ENCODE measurements at regions not wholly inside any gene's neighbourhood (a gene's known extent, or its start where the extent isn't known, plus 50 kb on each side); places are given as distances from the start of the nearest gene placed in this dataset.
"Not testable (repeated sequence)": the region's sequence is repeated elsewhere in the genome, so short reads cannot be mapped to it uniquely, and the experiment has no call there.

GRCh38 chr4:130736436-130737185, 1640.7 kb downstream of the C4orf33 start:
- no peak for TF ChIP-seq CTCF (IDR thresholded peaks at IDR 0.05; ENCODE audit: insufficient read depth, low read depth, low read length, missing control alignments)
- no peak for DNase-seq (ENCODE audit: low read depth)
- H3K4me3 ChIP-seq (ENCODE audit: low read length) = no peak overlapping the region

- H3K4me3 ChIP-seq (ENCODE audit: low read length) = no peak overlapping the region
- TF ChIP-seq CTCF (IDR thresholded peaks at IDR 0.05; ENCODE audit: insufficient read depth, low read depth, low read length, missing control alignments) = no peak
- DNase-seq (ENCODE audit: low read depth) = no peak
These were observed 1642.3 kb downstream of the C4orf33 start for GRCh38 chr4:130738233-130738632.

GRCh38 chr4:130747842-130748241, 1651.9 kb downstream of the C4orf33 start:
- peak; percentile 5 for DNase-seq (ENCODE audit: low read depth)

GRCh38 chr4:130753926-130754325, 1658.0 kb downstream of the C4orf33 start:
- TF ChIP-seq CTCF (IDR thresholded peaks at IDR 0.05; ENCODE audit: insufficient read depth, low read depth, low read length, missing control alignments) = no peak
- H3K4me3 ChIP-seq (ENCODE audit: low read length) = no peak overlapping the region
- no peak for DNase-seq (ENCODE audit: low read depth)

More at GRCh38 chr4:130747842-130748241, 1651.9 kb downstream of the C4orf33 start:
- no peak overlapping the region for H3K4me3 ChIP-seq (ENCODE audit: low read length)
- peak; percentile 15 for TF ChIP-seq CTCF (IDR thresholded peaks at IDR 0.05; ENCODE audit: insufficient read depth, low read depth, low read length, missing control alignments)

GRCh38 chr4:130760246-130760645, 1664.3 kb downstream of the C4orf33 start:
- H3K4me3 ChIP-seq (ENCODE audit: low read length) = no peak overlapping the region
- DNase-seq (ENCODE audit: low read depth) = no peak
- TF ChIP-seq CTCF (IDR thresholded peaks at IDR 0.05; ENCODE audit: insufficient read depth, low read depth, low read length, missing control alignments) = no peak

- not testable (repeated sequence) for H3K4me3 ChIP-seq (ENCODE audit: low read length); DNase-seq (ENCODE audit: low read depth)
These were observed 1671.4 kb downstream of the C4orf33 start for GRCh38 chr4:130767384-130767783.

- not testable (repeated sequence) for H3K4me3 ChIP-seq (ENCODE audit: low read length); DNase-seq (ENCODE audit: low read depth)
These were observed 1677.0 kb downstream of the C4orf33 start for GRCh38 chr4:130772966-130773365.

- H3K4me3 ChIP-seq (ENCODE audit: low read length) = no peak overlapping the region
- peak; percentile 53 for DNase-seq (ENCODE audit: low read depth)
- peak; percentile 68 for TF ChIP-seq CTCF (IDR thresholded peaks at IDR 0.05; ENCODE audit: insufficient read depth, low read depth, low read length, missing control alignments)
These were observed 1712.5 kb downstream of the C4orf33 start for GRCh38 chr4:130808492-130808891.
